ENCODE measurements at regions not wholly inside any gene's neighbourhood (a gene's known extent, or its start where the extent isn't known, plus 50 kb on each side); places are given as distances from the start of the nearest gene placed in this dataset.

DNA sequence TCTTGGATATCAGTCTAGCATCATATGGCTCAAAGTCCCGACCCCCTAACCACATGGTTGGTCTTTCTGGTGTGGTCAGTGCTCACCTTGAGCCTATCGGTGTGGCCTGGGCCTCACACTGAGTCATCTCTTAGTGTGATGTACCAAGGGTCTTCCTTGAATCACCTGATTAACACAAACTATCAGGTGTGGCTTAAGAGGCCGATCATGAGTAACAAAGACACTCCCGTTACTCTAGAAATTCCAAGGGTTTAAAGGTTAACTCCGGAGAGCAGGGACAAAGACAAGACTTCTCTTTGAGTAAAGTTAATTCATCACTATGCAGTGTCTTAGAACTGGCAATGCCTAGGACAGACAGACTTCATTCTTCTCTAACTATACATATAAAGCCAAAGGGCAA lies 52.3 kb upstream of the ARMC3 start:
- H3K4me1 ChIP-seq, result no peaks in the 10 kb centered on the region
- 85 to 90% (median 86%) methylated on average over 5 of the region's 5 CpGs for WGBS, 4 donors
- intact Hi-C loops (cut with DNase I), result no loop called here
- no peaks in the 10 kb centered on the region for H3K36me3 ChIP-seq
- DNase-seq (no peak), ATAC-seq (no peak)
- H3K27ac ChIP-seq, result no peak overlapping the region
- no peak overlapping the region for H3K4me3 ChIP-seq
- TF ChIP-seq POLR2A (IDR thresholded peaks at IDR 0.05), result no peak
- TF ChIP-seq, protein P1, sequence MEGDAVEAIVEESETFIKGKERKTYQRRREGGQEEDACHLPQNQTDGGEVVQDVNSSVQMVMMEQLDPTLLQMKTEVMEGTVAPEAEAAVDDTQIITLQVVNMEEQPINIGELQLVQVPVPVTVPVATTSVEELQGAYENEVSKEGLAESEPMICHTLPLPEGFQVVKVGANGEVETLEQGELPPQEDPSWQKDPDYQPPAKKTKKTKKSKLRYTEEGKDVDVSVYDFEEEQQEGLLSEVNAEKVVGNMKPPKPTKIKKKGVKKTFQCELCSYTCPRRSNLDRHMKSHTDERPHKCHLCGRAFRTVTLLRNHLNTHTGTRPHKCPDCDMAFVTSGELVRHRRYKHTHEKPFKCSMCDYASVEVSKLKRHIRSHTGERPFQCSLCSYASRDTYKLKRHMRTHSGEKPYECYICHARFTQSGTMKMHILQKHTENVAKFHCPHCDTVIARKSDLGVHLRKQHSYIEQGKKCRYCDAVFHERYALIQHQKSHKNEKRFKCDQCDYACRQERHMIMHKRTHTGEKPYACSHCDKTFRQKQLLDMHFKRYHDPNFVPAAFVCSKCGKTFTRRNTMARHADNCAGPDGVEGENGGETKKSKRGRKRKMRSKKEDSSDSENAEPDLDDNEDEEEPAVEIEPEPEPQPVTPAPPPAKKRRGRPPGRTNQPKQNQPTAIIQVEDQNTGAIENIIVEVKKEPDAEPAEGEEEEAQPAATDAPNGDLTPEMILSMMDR (IDR thresholded peaks at IDR 0.05), result no peak
- H3K9me3 ChIP-seq, result peaks cover 0 to 4% (median 0%) of the 10 kb centered on the region in 12 donors
- no peaks in the 10 kb centered on the region for H3K27me3 ChIP-seq

DNA sequence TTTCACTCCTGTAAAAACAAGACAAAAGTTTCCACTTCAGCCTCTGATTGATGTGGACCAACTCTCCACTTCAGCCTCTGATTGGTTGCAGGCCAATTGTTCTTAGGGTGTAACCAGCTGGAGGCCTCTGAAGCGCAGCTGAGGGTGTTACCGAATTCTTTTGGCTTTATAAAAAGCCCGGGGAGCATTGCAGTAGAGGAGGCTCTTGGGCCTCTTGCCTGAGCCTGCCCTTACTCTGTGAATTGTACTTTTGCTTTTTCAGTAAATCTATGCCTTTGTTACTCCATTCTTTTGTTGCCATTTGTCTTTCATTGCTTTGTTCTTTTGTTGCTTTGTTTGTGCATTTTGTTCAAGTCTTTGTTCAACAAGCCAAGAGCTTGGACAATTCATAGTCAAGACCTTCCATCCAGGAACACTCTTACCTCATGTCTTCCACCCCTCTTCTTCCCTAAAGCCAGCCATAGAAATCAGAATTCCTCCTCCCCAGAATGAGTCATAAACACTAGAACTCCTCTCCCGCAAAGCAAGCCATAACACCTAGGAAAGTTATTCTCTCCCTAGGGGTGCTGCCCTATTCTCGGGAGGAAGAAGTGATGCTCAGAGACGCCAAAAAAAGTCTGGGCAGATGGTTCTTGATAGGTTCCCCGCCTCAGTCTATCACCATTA lies 53.5 kb upstream of the ARMC3 start:
- Histone ChIP-seq H3K9me3 (peaks cover 0 to 4% (median 0%) of the 10 kb centered on the region in 12 donors), H3K27ac (no peak overlapping the region), H3K27me3 (no peaks in the 10 kb centered on the region), H3K4me3 (no peak overlapping the region), H3K4me1 (no peaks in the 10 kb centered on the region), H3K36me3 (no peaks in the 10 kb centered on the region)
- ATAC-seq (peak in 1 of 4 donors; percentile 31), DNase-seq (no peak)
- intact Hi-C loops (cut with DNase I), result no loop called here
- WGBS, 4 donors, result 81 to 82% (median 81%) methylated on average over 7 of the region's 7 CpGs
- TF ChIP-seq, protein P1 (IDR thresholded peaks at IDR 0.05), result no peak
- no peak for TF ChIP-seq POLR2A (IDR thresholded peaks at IDR 0.05)

DNA sequence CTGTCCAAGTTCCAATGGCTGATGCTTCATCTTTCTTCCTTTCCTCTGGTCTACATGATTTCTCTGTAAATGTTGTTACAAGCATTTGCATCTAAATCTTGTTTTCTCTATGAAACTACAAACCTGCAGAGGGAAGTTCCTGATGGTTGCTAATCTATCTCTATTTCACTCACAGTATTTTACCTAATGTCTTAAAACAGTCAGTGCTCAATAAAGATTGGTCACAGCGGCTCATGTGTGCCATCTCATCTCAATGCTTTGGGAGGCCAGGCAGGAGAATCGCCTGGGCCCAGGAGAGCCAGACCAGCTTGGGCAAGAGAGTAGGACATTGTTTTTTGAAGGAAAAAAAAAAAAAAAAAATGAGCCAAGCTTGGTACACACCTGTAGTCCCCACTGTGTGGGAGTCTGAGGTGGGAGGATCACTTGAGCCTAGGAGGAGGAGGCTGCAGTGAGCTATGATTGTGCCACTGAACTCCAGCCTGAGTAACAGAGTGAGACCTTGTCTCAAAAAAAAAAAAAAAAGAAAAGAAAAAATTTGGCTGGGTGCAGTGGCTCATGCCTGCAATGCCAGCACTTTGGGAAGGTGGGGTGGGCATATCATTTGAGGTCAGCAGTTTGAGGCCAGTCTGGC lies 71.3 kb upstream of the ARMC3 start:
- intact Hi-C loops (cut with DNase I), result loop anchor here in 3 of 10 donors (10.0 kb wide), 3 partner anchors 142 to 252 kb away; partner anchors contain the start of gene PIP4K2A (in 1 of the 3)
- no peak overlapping the region for H3K4me3 ChIP-seq
- ATAC-seq (no peak), DNase-seq (no peak)
- no peak for TF ChIP-seq POLR2A (IDR thresholded peaks at IDR 0.05)
- TF ChIP-seq, protein P1 (IDR thresholded peaks at IDR 0.05), result no peak
- peaks cover 0 to 17% (median 3%) of the 10 kb centered on the region in 12 donors for H3K4me1 ChIP-seq
- no peaks in the 10 kb centered on the region for H3K36me3 ChIP-seq
- WGBS, 4 donors, result 97 to 100% (median 99%) methylated on average over 2 of the region's 2 CpGs
- H3K27ac ChIP-seq, result no peak overlapping the region
- H3K27me3 ChIP-seq, result no peaks in the 10 kb centered on the region
- H3K9me3 ChIP-seq, result no peaks in the 10 kb centered on the region

DNA sequence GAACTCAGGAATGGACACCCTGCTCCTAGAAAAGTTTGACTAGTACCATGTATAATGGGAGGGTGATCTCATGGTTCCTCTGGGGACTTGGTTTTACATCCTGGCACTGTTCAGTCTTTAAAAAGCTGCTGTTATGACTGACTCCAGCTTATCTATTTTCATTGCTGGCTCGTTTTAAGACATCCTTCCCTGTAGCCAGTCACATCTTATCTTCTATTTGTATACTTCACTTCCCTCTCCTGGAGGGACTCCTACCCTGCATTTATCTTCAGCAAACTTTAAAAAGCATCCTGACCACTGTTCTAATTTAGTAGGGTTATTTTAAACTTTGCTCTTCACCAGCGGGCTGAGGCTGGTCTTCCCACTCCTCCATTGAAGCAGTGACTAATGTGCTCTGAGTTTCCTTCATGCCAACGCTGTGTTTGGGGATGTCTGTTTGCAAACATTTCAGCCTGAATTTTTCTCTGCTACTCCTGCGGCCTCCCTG lies 72.9 kb upstream of the ARMC3 start:
- intact Hi-C loops (cut with DNase I), result loop anchor here in 3 of 10 donors (5.0 to 10.0 kb wide), 4 partner anchors 140 to 250 kb away; partner anchors contain the start of gene PIP4K2A (in 1 of the 3)
- no peaks in the 10 kb centered on the region for H3K36me3 ChIP-seq
- WGBS, 4 donors, result 26 to 35% (median 30%) methylated on average over 4 of the region's 4 CpGs
- peaks cover 0 to 24% (median 7%) of the 10 kb centered on the region in 12 donors for H3K4me1 ChIP-seq
- H3K27ac ChIP-seq, result peak overlapping the region in 10 of 12 donors; percentile 2 to 89 (median 44)
- H3K9me3 ChIP-seq, result no peaks in the 10 kb centered on the region
- TF ChIP-seq POLR2A (IDR thresholded peaks at IDR 0.05), result no peak
- TF ChIP-seq, protein P1 (IDR thresholded peaks at IDR 0.05), result peak in 8 of 12 donors; percentile 13 to 48 (median 24)
- H3K27me3 ChIP-seq, result no peaks in the 10 kb centered on the region
- peak in 1 of 5 donors; percentile 52 for DNase-seq
- no peak overlapping the region for H3K4me3 ChIP-seq
- ATAC-seq, result peak; percentile 89 to 98 (median 95)
